ACHN (cell line): ENCODE measurements at regions not wholly inside any gene's neighbourhood (a gene's known extent, or its start where the extent isn't known, plus 50 kb on each side); places are given as distances from the start of the nearest gene placed in this dataset.
"Not testable (repeated sequence)": the region's sequence is repeated elsewhere in the genome, so short reads cannot be mapped to it uniquely, and the experiment has no call there.

Experiments
- DNase-seq: peaks from one replicate; pipeline ENCODE4 v3.0.0-alpha.2; 2015
- in situ Hi-C: cut with HindIII; loops from 2 replicates; pipeline ENCODE4 v1.10.0; 2017; ENCODE audit warnings: low sequenced_read_pairs, low pct_ligation_motif_present, low pct_unique_long_range_greater_than_20kb

- in situ Hi-C loops: no loop called here
- no peak for DNase-seq
These were observed 220.5 kb downstream of the CXCL12 start for GRCh38 chr10:44164251-44164956.

GRCh38 chr10:44161184-44161583 lies 223.7 kb downstream of the CXCL12 start:
- no peak for DNase-seq
- in situ Hi-C loops: no loop called here

- in situ Hi-C loops: no loop called here
- no peak for DNase-seq
These were observed 227.3 kb downstream of the CXCL12 start for GRCh38 chr10:44157574-44157973.

GRCh38 chr10:44154956-44155355 lies 229.9 kb downstream of the CXCL12 start:
- in situ Hi-C loops: no loop called here

GRCh38 chr10:44153918-44154670 lies 230.8 kb downstream of the CXCL12 start:
- no peak for DNase-seq
- in situ Hi-C loops: no loop called here

More at GRCh38 chr10:44154956-44155355, 229.9 kb downstream of the CXCL12 start:
- no peak for DNase-seq

- DNase-seq: no peak
- in situ Hi-C loops: no loop called here
These were observed 241.3 kb downstream of the CXCL12 start for GRCh38 chr10:44143556-44143955.

- no peak for DNase-seq
- in situ Hi-C loops: no loop called here
These were observed 252.3 kb downstream of the CXCL12 start for GRCh38 chr10:44132361-44133289.

DNA sequence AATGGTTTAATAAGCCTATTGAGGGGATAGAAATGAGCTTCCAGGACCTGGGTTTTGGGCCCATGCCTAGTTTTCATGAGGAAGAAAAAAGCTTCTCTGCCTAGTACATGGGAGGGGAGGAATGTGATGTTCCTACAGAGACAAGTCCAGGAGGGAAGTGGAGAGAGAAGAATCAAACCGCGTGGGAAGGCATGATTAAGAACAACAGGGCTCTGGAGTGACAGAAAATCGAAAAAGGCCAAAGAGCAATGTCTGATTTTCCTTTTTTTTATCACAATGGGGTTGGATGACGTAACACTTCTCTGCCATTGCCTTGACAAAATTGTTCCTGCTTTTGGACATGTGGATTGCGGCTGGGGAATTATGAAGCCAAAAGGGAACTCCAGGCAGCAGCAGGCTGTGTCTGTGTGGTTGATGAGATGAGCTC lies 258.6 kb downstream of the CXCL12 start:
- in situ Hi-C loops: no loop called here
- no peak for DNase-seq

DNA sequence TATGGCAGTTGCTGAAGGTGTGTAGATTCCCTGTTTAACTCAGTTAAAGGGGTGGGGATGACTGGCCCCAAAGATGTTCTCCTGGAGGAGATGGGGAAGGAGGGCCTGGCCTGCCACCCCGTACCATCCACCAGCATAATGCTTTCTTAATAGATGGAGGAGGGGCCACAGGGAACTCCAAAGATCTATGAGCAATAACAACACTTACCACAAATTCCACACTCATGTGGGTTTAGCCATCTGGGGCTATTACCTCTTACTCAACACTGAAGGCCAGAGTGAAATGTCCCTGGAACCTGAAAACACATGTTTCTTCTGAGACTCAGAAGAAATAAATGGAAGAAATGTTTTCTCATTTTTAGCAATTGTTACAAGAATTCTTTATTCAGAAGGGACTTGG lies 259.0 kb downstream of the CXCL12 start:
- no peak for DNase-seq
- in situ Hi-C loops: no loop called here

GRCh38 chr10:44118500-44118899 lies 266.4 kb downstream of the CXCL12 start:
- DNase-seq: no peak
- in situ Hi-C loops: no loop called here

GRCh38 chr10:44116474-44116873 lies 268.4 kb downstream of the CXCL12 start:
- in situ Hi-C loops: no loop called here
- DNase-seq: no peak

GRCh38 chr10:44115516-44115915 lies 269.4 kb downstream of the CXCL12 start:
- DNase-seq: no peak
- in situ Hi-C loops: no loop called here

DNA sequence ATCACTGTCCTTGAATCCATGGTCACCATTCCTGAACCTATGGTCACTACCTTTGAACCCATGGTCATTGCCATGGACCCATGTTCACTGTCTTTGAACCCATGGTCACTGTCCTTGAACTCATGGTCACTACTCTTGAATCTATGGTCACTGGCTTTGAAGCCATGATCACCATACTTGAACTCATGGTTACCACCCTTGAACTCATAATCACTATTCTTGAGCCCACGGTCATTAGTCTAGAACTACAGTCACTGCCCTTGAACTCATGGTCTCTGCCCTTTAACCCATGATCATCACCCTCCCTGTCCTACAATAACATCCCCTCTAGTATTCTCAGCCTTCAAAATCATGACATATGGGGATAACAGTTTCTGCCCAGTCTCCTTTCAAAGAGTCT lies 270.5 kb downstream of the CXCL12 start:
- in situ Hi-C loops: no loop called here
- DNase-seq: no peak

DNA sequence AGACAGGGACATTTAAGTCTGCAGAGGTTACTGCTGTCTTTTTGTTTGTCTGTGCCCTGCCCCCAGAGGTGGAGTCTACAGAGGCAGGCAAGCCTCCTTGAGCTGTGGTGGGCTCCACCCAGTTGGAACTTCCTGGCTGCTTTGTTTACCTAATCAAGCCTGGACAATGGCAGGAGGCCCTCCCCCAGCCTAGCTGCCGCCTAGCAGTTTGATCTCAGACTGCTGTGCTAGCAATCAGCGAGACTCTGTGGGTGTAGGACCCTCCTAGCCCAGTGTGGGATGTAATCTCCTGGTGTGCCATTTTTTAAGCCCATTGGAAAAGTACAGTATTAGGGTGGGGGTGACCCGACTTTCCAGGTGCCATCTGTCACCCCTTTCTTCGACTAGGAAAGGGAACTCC lies 272.6 kb downstream of the CXCL12 start:
- DNase-seq, in situ Hi-C loops: not testable (repeated sequence)

GRCh38 chr10:44105696-44106095 lies 279.2 kb downstream of the CXCL12 start:
- no peak for DNase-seq

GRCh38 chr10:44102726-44103255 lies 282.1 kb downstream of the CXCL12 start:
- in situ Hi-C loops: no loop called here
- DNase-seq: no peak

More at GRCh38 chr10:44105696-44106095, 279.2 kb downstream of the CXCL12 start:
- in situ Hi-C loops: no loop called here

DNA sequence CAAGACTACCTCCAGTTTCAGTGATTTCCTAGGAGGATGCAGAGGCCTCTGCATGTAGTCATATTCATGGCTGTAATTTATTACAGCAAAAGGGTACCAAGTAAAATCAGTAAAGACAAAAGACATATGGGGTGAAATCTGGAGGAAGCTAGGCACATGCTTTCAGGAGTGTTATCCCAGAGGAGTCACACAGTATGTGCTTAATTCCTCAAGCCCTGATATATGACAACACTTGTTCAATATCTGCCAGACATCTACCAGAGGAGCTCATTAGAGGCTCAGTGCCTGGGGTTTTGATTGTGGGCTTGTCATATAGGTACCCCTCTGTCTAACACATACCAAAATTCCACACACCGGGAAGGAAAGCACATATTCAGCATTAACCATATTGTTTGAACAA lies 283.8 kb downstream of the CXCL12 start:
- in situ Hi-C loops: no loop called here
- no peak for DNase-seq

- no peak for DNase-seq
- in situ Hi-C loops: no loop called here
These were observed 285.4 kb downstream of the CXCL12 start for GRCh38 chr10:44099511-44099910.

- in situ Hi-C loops, DNase-seq: not testable (repeated sequence)
These were observed 288.7 kb downstream of the CXCL12 start for GRCh38 chr10:44096217-44096616.
